H9 (cell line): ENCODE measurements at regions not wholly inside any gene's neighbourhood (a gene's known extent, or its start where the extent isn't known, plus 50 kb on each side); places are given as distances from the start of the nearest gene placed in this dataset.

Experiments
- DNase-seq: peaks from one replicate; pipeline ENCODE4 v3.0.0-alpha.2; 2017
- H2AFZ ChIP-seq: one replicate; pipeline ENCODE4 v1.6.1; 2013; ENCODE audit warnings: mild to moderate bottlenecking, low read length, control low read depth, moderate library complexity
- H2AK5ac ChIP-seq: 2 replicates; pipeline ENCODE4 v1.6.1; 2013; ENCODE audit warnings: low read length, control low read depth, mixed read lengths; ENCODE audit not compliant: insufficient read length
- H2BK120ac ChIP-seq: one replicate; pipeline ENCODE4 v1.6.1; 2013; ENCODE audit warnings: low read depth, mild to moderate bottlenecking, low read length, control low read depth, inconsistent platforms; ENCODE audit not compliant: poor library complexity, severe bottlenecking
- H2BK12ac ChIP-seq: 2 replicates; pipeline ENCODE4 v1.6.1; 2013; ENCODE audit warnings: low read length, control low read depth, mixed read lengths, low read depth; ENCODE audit not compliant: insufficient read length
- H2BK15ac ChIP-seq: 2 replicates; pipeline ENCODE4 v1.6.1; 2013; ENCODE audit warnings: low read depth, low read length, control low read depth
- H2BK20ac ChIP-seq: one replicate; pipeline ENCODE4 v1.6.1; 2013; ENCODE audit warnings: low read depth, mild to moderate bottlenecking, low read length, control low read depth, inconsistent platforms; ENCODE audit not compliant: poor library complexity, severe bottlenecking
- H2BK5ac ChIP-seq: 2 replicates; pipeline ENCODE4 v1.6.1; 2013; ENCODE audit warnings: low read length, control low read depth, mixed read lengths; ENCODE audit not compliant: insufficient read length
- H3K14ac ChIP-seq: 2 replicates; pipeline ENCODE4 v1.6.1; 2013; ENCODE audit warnings: low read length, control low read depth; ENCODE audit not compliant: insufficient read depth
- H3K18ac ChIP-seq: 2 replicates; pipeline ENCODE4 v1.6.1; 2013; ENCODE audit warnings: low read depth, mild to moderate bottlenecking, mixed read lengths, low read length, control low read depth; ENCODE audit not compliant: insufficient read length
- H3K23ac ChIP-seq: 2 replicates; pipeline ENCODE4 v1.6.1; 2013; ENCODE audit warnings: low read length, control low read depth, mixed read lengths, low read depth; ENCODE audit not compliant: insufficient read length
- H3K23me2 ChIP-seq: 2 replicates; pipeline ENCODE4 v1.6.1; 2013; ENCODE audit warnings: low read depth, mild to moderate bottlenecking, mixed read lengths, low read length, control low read depth; ENCODE audit not compliant: insufficient read length, poor library complexity, severe bottlenecking
- H3K27ac ChIP-seq: 2 replicates; pipeline ENCODE4 v1.5.1; 2013; ENCODE audit warnings: low read length, control low read depth, mixed read lengths, low read depth; ENCODE audit not compliant: insufficient read length
- H3K27me3 ChIP-seq: 2 replicates; pipeline ENCODE4 v1.6.1; 2013; ENCODE audit warnings: low read length, control low read depth, inconsistent platforms; ENCODE audit not compliant: insufficient read depth
- H3K4ac ChIP-seq: 2 replicates; pipeline ENCODE4 v1.6.1; 2013; ENCODE audit warnings: low read depth, mild to moderate bottlenecking, control low read depth, inconsistent platforms, low read length, moderate library complexity
- H3K4me1 ChIP-seq: 2 replicates; pipeline ENCODE4 v1.6.1; 2013; ENCODE audit warnings: low read length, control low read depth, inconsistent platforms; ENCODE audit not compliant: insufficient read depth
- H3K4me2 ChIP-seq: 2 replicates; pipeline ENCODE4 v1.6.1; 2013; ENCODE audit warnings: low read length, control low read depth, mixed read lengths; ENCODE audit not compliant: insufficient read length, insufficient read depth
- H3K56ac ChIP-seq: 2 replicates; pipeline ENCODE4 v1.6.1; 2013; ENCODE audit warnings: low read depth, mild to moderate bottlenecking, mixed read lengths, low read length, control low read depth; ENCODE audit not compliant: insufficient read length
- H3K79me1 ChIP-seq: 2 replicates; pipeline ENCODE4 v1.6.1; 2013; ENCODE audit warnings: low read depth, mild to moderate bottlenecking, moderate library complexity, low read length, control low read depth, inconsistent platforms; ENCODE audit not compliant: insufficient read depth, poor library complexity, severe bottlenecking
- H3K79me2 ChIP-seq: 2 replicates; pipeline ENCODE4 v1.6.1; 2013; ENCODE audit warnings: low read length, control low read depth, inconsistent platforms; ENCODE audit not compliant: insufficient read depth
- H3K9ac ChIP-seq: 2 replicates; pipeline ENCODE4 v1.6.1; 2013; ENCODE audit warnings: low read length, control low read depth, mixed read lengths; ENCODE audit not compliant: insufficient read length; ENCODE audit errors: extremely low read depth
- H3K9me3 ChIP-seq: one replicate; pipeline ENCODE4 v1.6.1; 2013; ENCODE audit warnings: low read depth, low read length, inconsistent platforms; ENCODE audit not compliant: control insufficient read depth
- H3T11ph ChIP-seq: one replicate; pipeline ENCODE4 v1.6.1; 2013; ENCODE audit warnings: mild to moderate bottlenecking, low read length, control low read depth, inconsistent platforms
- H4K20me1 ChIP-seq: one replicate; pipeline ENCODE4 v1.6.1; 2013; ENCODE audit not compliant: control insufficient read depth, insufficient read length, insufficient read depth
- H4K5ac ChIP-seq: 2 replicates; pipeline ENCODE4 v1.6.1; 2013; ENCODE audit warnings: low read depth, mild to moderate bottlenecking, mixed read lengths, low read length, control low read depth; ENCODE audit not compliant: insufficient read length
- H4K8ac ChIP-seq: replicated peaks from 2 replicates; pipeline ENCODE4 v1.6.1; 2013; ENCODE audit warnings: low read length, control low read depth, mixed read lengths, low read depth; ENCODE audit not compliant: insufficient read length
- H4K91ac ChIP-seq: 2 replicates; pipeline ENCODE4 v1.6.1; 2013; ENCODE audit warnings: low read depth, mild to moderate bottlenecking, moderate library complexity, mixed read lengths, low read length, control low read depth; ENCODE audit not compliant: insufficient read length
- H3K27ac Mint-ChIP-seq, 3 experiments: 2 replicates in 2 of 3; 3 replicates in 1 of 3; pipeline ENCODE4 v1.8.0; 2020 to 2021; ENCODE audit warnings: mixed read lengths in 3 of 3, mild to moderate bottlenecking in 1 of 3, moderate library complexity in 1 of 3
- H3K27me3 Mint-ChIP-seq: 2 replicates; pipeline ENCODE4 v1.8.0; 2021; ENCODE audit warnings: low read depth, mild to moderate bottlenecking, moderate library complexity, mixed read lengths
- H3K36me3 Mint-ChIP-seq, 3 experiments: 2 replicates in 2 of 3; 3 replicates in 1 of 3; pipeline ENCODE4 v1.8.0; 2020 to 2021; ENCODE audit warnings: low read depth in 3 of 3, mixed read lengths in 3 of 3; ENCODE audit not compliant: insufficient read depth in 1 of 3
- H3K4me1 Mint-ChIP-seq, 2 experiments: 2 replicates each; pipeline ENCODE4 v1.8.0; 2020; ENCODE audit warnings: mixed read lengths in 2 of 2
- H3K4me3 Mint-ChIP-seq, 2 experiments: 2 replicates in 1 of 2; 3 replicates in 1 of 2; pipeline ENCODE4 v1.8.0; 2020 to 2021; ENCODE audit warnings: mild to moderate bottlenecking in 2 of 2, mixed read lengths in 2 of 2, moderate library complexity in 1 of 2
- H3K9me3 Mint-ChIP-seq, 2 experiments: 2 replicates in 1 of 2; 3 replicates in 1 of 2; pipeline ENCODE4 v1.8.0; 2020; ENCODE audit warnings: mild to moderate bottlenecking in 2 of 2, mixed read lengths in 2 of 2, moderate library complexity in 1 of 2
- CTCF ChIP-seq: fragments of 200-600 bp; sonication (generic); conservative IDR thresholded peaks from 3 replicates; pipeline ENCODE4 v1.8.0; 2021; ENCODE audit warnings: antibody characterized with exemption, mild to moderate bottlenecking
- WGBS: extraction: QIAGEN DNeasy Blood & Tissue Kit; methylation state at CpG from one replicate; pipeline ENCODE4 v1.1.7; 2013; ENCODE audit warnings: missing lambda C conversion rate, low lambda C conversion rate, mixed read lengths; ENCODE audit not compliant: insufficient read length; ENCODE audit errors: extremely low coverage; 5-methylcytosine and 5-hydroxymethylcytosine counted together

DNA sequence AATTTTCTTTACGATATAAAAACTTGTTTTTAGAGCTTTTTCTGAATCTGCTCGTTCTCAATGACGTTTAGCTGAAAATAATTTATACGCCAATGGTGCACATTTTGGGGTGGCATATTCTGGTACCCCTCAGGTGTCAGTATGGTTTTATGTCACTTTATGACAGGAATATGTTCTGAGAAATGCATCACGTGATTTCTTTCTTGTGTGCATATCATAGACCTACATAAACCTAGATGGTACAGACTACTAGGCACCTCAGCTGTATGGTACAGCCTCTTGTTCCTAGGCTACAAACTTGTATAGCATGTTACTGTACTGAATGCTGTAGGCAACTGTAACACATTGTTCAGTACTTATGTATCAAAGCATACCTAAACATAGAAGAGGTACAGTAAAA, 68.2 kb downstream of the TMEM17 start:
- no peak overlapping the region for H3K27ac Mint-ChIP-seq
- no peaks in the 10 kb centered on the region for H4K20me1 ChIP-seq
- H3K4ac ChIP-seq: no peak overlapping the region
- no peak overlapping the region for H2BK20ac ChIP-seq
- no peak overlapping the region for H2AFZ ChIP-seq
- H2BK5ac ChIP-seq: no peak overlapping the region
- no peaks in the 10 kb centered on the region for H3K9me3 ChIP-seq
- H3K56ac ChIP-seq: no peak overlapping the region
- no peaks in the 10 kb centered on the region for H3K4me1 ChIP-seq
- H3K79me2 ChIP-seq: no peaks in the 10 kb centered on the region
- no peak overlapping the region for H3K27ac ChIP-seq
- H4K5ac ChIP-seq: no peak overlapping the region
- no peak overlapping the region for H3K18ac ChIP-seq
- WGBS: no CpG with 5 or more reads among the region's 5 CpGs
- no peak overlapping the region for H3K23ac ChIP-seq
- H3K4me3 Mint-ChIP-seq: no peak overlapping the region
- H3K14ac ChIP-seq: no peak overlapping the region
- TF ChIP-seq CTCF: no peak
- no peak overlapping the region for H4K8ac ChIP-seq
- no peaks in the 10 kb centered on the region for H3K4me1 Mint-ChIP-seq
- H2BK12ac ChIP-seq: no peak overlapping the region
- no peak overlapping the region for H3T11ph ChIP-seq
- H3K27me3 Mint-ChIP-seq: peaks cover 4% of the 10 kb centered on the region; the same call in 1 of the 2 replicates
- no peak overlapping the region for H4K91ac ChIP-seq
- no peak for DNase-seq
- no peak overlapping the region for H2BK15ac ChIP-seq
- no peak overlapping the region for H3K4me2 ChIP-seq
- H3K79me1 ChIP-seq: no peaks in the 10 kb centered on the region
- H3K36me3 Mint-ChIP-seq: no peaks in the 10 kb centered on the region
- H3K27me3 ChIP-seq: no peaks in the 10 kb centered on the region; the same call in 1 of the 2 replicates
- H3K9me3 Mint-ChIP-seq: peaks cover 0 to 2% of the 10 kb centered on the region in 2 experiments; a peak in 2 of 5 replicates
- H3K9ac ChIP-seq: no peak overlapping the region
- H2AK5ac ChIP-seq: no peak overlapping the region
- H3K23me2 ChIP-seq: no peaks in the 10 kb centered on the region
- H2BK120ac ChIP-seq: no peak overlapping the region
